Tibial nerve (tissue), 4 donors: ENCODE measurements at regions not wholly inside any gene's neighbourhood (a gene's known extent, or its start where the extent isn't known, plus 50 kb on each side); places are given as distances from the start of the nearest gene placed in this dataset.

Experiments
- CTCF ChIP-seq, 5 experiments: fragments of 200-600 bp in 3 of 5; fragments of 450-650 bp in 2 of 5; sonication (generic) in 3 of 5; IDR thresholded peaks; one replicate each; pipeline ENCODE4 v1.5.1; 2016 to 2019; ENCODE audit warnings: antibody characterized with exemption in 5 of 5, mild to moderate bottlenecking in 3 of 5, moderate library complexity in 2 of 5
- EP300 ChIP-seq, 2 donors: sonication (generic); formaldehyde crosslinking; IDR thresholded peaks; one replicate each; pipeline ENCODE4 v1.6.1; 2017; ENCODE audit warnings: antibody characterized with exemption in 2 of 2, mild to moderate bottlenecking in 1 of 2
- POLR2A ChIP-seq, 2 donors: fragments of 450-650 bp; IDR thresholded peaks; one replicate each; pipeline ENCODE4 v1.6.1; 2017; ENCODE audit warnings: antibody characterized with exemption in 2 of 2, mild to moderate bottlenecking in 2 of 2, moderate library complexity in 2 of 2

DNA sequence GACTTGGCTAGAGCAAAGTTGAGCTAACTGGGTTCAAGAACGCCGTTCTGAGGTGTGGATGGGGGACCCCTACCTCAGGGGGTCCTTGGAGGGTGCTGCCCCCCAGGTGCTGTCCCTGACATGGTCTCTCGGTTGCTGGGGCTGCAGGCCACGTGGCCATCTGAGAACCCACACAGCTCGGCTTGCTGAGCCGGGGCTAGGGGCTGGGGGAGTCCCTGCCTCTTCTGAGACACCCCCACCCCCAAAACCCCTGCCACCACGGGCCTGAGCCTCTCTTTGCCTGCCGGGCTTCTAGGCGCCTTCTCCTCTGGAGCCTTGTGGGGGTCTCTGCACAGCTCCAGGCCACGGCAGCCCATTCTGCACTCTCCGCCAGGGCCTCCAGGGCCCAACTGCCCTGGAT is 52.0 kb upstream of the LAMA1 start:
- no peak for TF ChIP-seq CTCF (IDR thresholded peaks at IDR 0.05)
- TF ChIP-seq POLR2A (IDR thresholded peaks at IDR 0.05) = no peak
- no peak for TF ChIP-seq EP300 (IDR thresholded peaks at IDR 0.05)
